CD14-positive monocyte (primary cell): ENCODE measurements at regions not wholly inside any gene's neighbourhood (a gene's known extent, or its start where the extent isn't known, plus 50 kb on each side); places are given as distances from the start of the nearest gene placed in this dataset.

Experiments
- DNase-seq, 3 donors: peaks; one replicate each; pipeline ENCODE4 v3.0.0-alpha.2; 2011 to 2022
- H2AFZ ChIP-seq: 2 replicates; pipeline ENCODE4 v1.6.0; 2012; ENCODE audit warnings: mild to moderate bottlenecking, low read depth, low read length, inconsistent platforms; ENCODE audit not compliant: insufficient read depth, poor library complexity, severe bottlenecking
- H3K27ac ChIP-seq, 2 donors: 1 replicate in 1 of 2; 2 replicates in 1 of 2; pipeline ENCODE4 v1.5.1; 2012 to 2013; ENCODE audit warnings: low read length in 2 of 2, control low read depth in 1 of 2, inconsistent platforms in 1 of 2, low read depth in 1 of 2, mild to moderate bottlenecking in 1 of 2
- H3K27me3 ChIP-seq, 2 donors: one replicate each; pipeline versions ENCODE4 v1.6.0 to v1.6.1; 2011 to 2013; ENCODE audit warnings: low read length in 2 of 2; ENCODE audit not compliant: control insufficient read depth in 2 of 2, insufficient read depth in 2 of 2
- H3K36me3 ChIP-seq, 2 donors: replicated peaks in 1 of 2; 1 replicate in 1 of 2; 2 replicates in 1 of 2; pipeline versions ENCODE4 v1.5.1 to v1.6.1; 2012 to 2013; ENCODE audit warnings: low read length in 2 of 2, control low read depth in 1 of 2, inconsistent platforms in 1 of 2, mild to moderate bottlenecking in 1 of 2; ENCODE audit not compliant: insufficient read depth in 2 of 2, control insufficient read depth in 1 of 2
- H3K4me1 ChIP-seq, 2 donors: 1 replicate in 1 of 2; 2 replicates in 1 of 2; pipeline versions ENCODE4 v1.5.1 to v1.6.1; 2012 to 2013; ENCODE audit warnings: low read length in 2 of 2, control low read depth in 1 of 2, inconsistent platforms in 1 of 2, mild to moderate bottlenecking in 1 of 2, moderate library complexity in 1 of 2; ENCODE audit not compliant: insufficient read depth in 2 of 2, control insufficient read depth in 1 of 2
- H3K4me2 ChIP-seq: replicated peaks from 2 replicates; pipeline ENCODE3; 2012; ENCODE audit warnings: low read length, moderate library complexity, mild to moderate bottlenecking; ENCODE audit not compliant: poor library complexity, severe bottlenecking; ENCODE audit errors: extremely low read depth
- H3K4me3 ChIP-seq, 3 experiments: fragments of 200-600 bp in 1 of 3; sonication (generic) in 1 of 3; replicated peaks in 1 of 3; 1 replicate in 2 of 3; 2 replicates in 1 of 3; pipeline ENCODE4 v1.5.1; 2011 to 2013; ENCODE audit warnings: low read length in 3 of 3, mild to moderate bottlenecking in 3 of 3, control low read depth in 2 of 3, low read depth in 2 of 3, inconsistent platforms in 1 of 3, moderate library complexity in 1 of 3
- H3K79me2 ChIP-seq: 2 replicates; pipeline ENCODE4 v1.6.0; 2012; ENCODE audit warnings: mild to moderate bottlenecking, control low read depth, inconsistent platforms, low read length, moderate library complexity; ENCODE audit not compliant: insufficient read depth
- H3K9ac ChIP-seq: 2 replicates; pipeline ENCODE4 v1.6.0; 2017; ENCODE audit warnings: low read length, mild to moderate bottlenecking; ENCODE audit not compliant: insufficient read depth, poor library complexity, severe bottlenecking
- H3K9me3 ChIP-seq, 2 donors: replicated peaks in 1 of 2; 1 replicate in 1 of 2; 2 replicates in 1 of 2; pipeline versions ENCODE4 v1.5.1 to v1.6.1; 2012 to 2013; ENCODE audit warnings: low read length in 2 of 2, control low read depth in 1 of 2; ENCODE audit not compliant: control insufficient read depth in 1 of 2, insufficient read depth in 1 of 2
- H4K20me1 ChIP-seq: 2 replicates; pipeline ENCODE4 v1.6.0; 2012; ENCODE audit warnings: mild to moderate bottlenecking, low read length, control low read depth, moderate library complexity; ENCODE audit not compliant: insufficient read depth
- H3K27ac Mint-ChIP-seq, 7 donors: one replicate each; pipeline ENCODE4 v1.8.0; 2020; ENCODE audit warnings: mild to moderate bottlenecking in 7 of 7, mixed read lengths in 7 of 7, moderate library complexity in 6 of 7, inconsistent platforms in 2 of 7
- H3K27me3 Mint-ChIP-seq, 3 donors: one replicate each; pipeline ENCODE4 v1.8.0; 2021 to 2022; ENCODE audit warnings: low read depth in 3 of 3, mild to moderate bottlenecking in 3 of 3, mixed read lengths in 3 of 3, moderate library complexity in 3 of 3, inconsistent platforms in 1 of 3
- H3K36me3 Mint-ChIP-seq, 2 donors: one replicate each; pipeline ENCODE4 v1.8.0; 2020; ENCODE audit warnings: mixed read lengths in 2 of 2, inconsistent platforms in 1 of 2, mild to moderate bottlenecking in 1 of 2
- H3K4me1 Mint-ChIP-seq: one replicate; pipeline ENCODE4 v1.8.0; 2020; ENCODE audit warnings: mild to moderate bottlenecking, mixed read lengths
- H3K4me3 Mint-ChIP-seq, 2 donors: one replicate each; pipeline ENCODE4 v1.8.0; 2020; ENCODE audit warnings: mild to moderate bottlenecking in 2 of 2, mixed read lengths in 2 of 2, moderate library complexity in 1 of 2
- H3K9me3 Mint-ChIP-seq, 7 donors: one replicate each; pipeline ENCODE4 v1.8.0; 2020 to 2022; ENCODE audit warnings: mixed read lengths in 7 of 7, mild to moderate bottlenecking in 6 of 7, moderate library complexity in 6 of 7, inconsistent platforms in 2 of 7
- WGBS: methylation state at CpG from one replicate; pipeline ENCODE4 v1.1.5; 2013; ENCODE audit warnings: missing lambda C conversion rate; ENCODE audit not compliant: insufficient coverage; 5-methylcytosine and 5-hydroxymethylcytosine counted together
- intact Hi-C, 2 donors: fragments of 100-400 bp; cut with micrococcal nuclease; formaldehyde crosslinking; loops; one replicate each; pipeline versions ENCODE4 v1.15.0 to v1.15.1; 2023
- TF ChIP-seq, protein P1 (sequence below): fragments of 200-600 bp; IDR thresholded peaks from one replicate; pipeline ENCODE4 v1.8.0; 2022; ENCODE audit warnings: antibody characterized with exemption, mild to moderate bottlenecking

DNA sequence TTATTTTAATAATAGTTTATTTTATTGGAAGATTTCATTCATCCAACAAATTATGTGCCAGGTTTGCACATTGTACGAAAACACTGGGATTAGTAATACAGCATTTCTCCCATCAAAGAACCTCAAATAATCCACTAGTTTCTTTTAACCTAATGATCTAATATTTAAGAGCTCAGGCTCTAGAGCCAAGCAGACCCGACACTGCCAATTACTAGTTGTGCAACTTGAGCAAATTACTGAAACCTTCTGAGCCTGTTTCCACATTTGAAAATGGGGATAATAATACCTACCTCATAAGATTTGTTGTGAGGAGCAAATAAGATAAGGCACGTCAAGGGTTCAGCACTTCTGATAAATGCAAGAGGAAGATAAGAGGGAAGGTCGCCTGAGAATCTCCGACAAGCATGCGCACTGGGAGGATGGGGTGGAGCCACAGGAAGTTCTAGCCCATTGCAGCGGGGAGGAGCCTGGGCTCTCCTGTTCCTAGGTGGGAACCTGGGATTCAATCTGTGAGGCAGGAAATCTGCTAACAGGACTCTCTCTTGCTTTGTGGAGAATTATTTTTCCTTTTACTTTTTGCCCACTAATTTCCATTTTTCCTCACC lies 141.5 kb upstream of the SMAD1 start:
- Histone ChIP-seq H3K27ac (no peak overlapping the region), H3K36me3 (no peaks in the 10 kb centered on the region), H3K4me2 (no peak overlapping the region), H2AFZ (no peak overlapping the region), H3K79me2 (no peaks in the 10 kb centered on the region), H3K27me3 (no peaks in the 10 kb centered on the region), H3K9ac (no peak overlapping the region), H3K4me3 (no peak overlapping the region), H3K9me3 (no peaks in the 10 kb centered on the region), H4K20me1 (no peaks in the 10 kb centered on the region), H3K4me1 (no peaks in the 10 kb centered on the region)
- Mint-ChIP-seq H3K36me3 (no peaks in the 10 kb centered on the region), H3K27me3 (no peaks in the 10 kb centered on the region), H3K4me3 (no peak overlapping the region), H3K4me1 (no peaks in the 10 kb centered on the region), H3K27ac (no peak overlapping the region), H3K9me3 (peaks cover 0 to 6% (median 2%) of the 10 kb centered on the region in 7 donors)
- 94% methylated on average over 4 of the region's 7 CpGs for WGBS
- TF ChIP-seq, protein P1, sequence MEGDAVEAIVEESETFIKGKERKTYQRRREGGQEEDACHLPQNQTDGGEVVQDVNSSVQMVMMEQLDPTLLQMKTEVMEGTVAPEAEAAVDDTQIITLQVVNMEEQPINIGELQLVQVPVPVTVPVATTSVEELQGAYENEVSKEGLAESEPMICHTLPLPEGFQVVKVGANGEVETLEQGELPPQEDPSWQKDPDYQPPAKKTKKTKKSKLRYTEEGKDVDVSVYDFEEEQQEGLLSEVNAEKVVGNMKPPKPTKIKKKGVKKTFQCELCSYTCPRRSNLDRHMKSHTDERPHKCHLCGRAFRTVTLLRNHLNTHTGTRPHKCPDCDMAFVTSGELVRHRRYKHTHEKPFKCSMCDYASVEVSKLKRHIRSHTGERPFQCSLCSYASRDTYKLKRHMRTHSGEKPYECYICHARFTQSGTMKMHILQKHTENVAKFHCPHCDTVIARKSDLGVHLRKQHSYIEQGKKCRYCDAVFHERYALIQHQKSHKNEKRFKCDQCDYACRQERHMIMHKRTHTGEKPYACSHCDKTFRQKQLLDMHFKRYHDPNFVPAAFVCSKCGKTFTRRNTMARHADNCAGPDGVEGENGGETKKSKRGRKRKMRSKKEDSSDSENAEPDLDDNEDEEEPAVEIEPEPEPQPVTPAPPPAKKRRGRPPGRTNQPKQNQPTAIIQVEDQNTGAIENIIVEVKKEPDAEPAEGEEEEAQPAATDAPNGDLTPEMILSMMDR: no peak
- no peak for DNase-seq
- intact Hi-C loops: no loop called here

DNA sequence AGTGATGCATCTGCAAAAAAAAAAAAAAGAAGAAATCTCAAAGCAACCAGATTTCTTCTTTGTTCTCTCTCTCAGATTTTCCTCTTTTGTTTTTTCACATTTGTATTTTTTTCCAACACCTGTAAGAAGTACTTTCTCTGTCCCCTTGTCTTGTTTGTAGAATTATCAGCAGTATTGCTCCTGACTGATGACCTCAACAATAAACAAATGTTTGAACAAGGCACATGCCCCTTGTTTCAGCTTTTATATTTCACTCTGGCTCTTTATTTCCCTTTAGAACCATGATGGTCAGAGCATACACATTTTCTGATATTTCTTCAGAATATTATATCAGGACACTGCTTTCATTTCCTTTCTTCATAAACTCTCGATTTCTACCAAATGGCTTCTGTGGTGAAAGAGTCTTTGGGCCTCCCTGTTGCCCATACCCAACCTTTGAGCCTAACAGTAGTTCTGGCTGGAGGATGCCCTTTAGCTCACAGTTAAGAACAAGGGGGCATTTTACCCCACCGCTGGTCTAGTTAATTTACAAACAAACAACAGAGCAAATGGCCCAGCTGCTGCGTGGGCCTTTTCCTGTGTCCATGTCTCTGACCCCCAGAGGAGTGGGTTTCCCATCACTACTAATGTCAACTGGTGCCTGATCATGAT lies 142.5 kb upstream of the SMAD1 start:
- H2AFZ ChIP-seq: no peak overlapping the region
- no peaks in the 10 kb centered on the region for H3K4me1 Mint-ChIP-seq
- H3K27ac ChIP-seq: no peak overlapping the region
- H3K4me3 ChIP-seq: no peak overlapping the region
- H3K4me3 Mint-ChIP-seq: no peak overlapping the region
- no peaks in the 10 kb centered on the region for H3K9me3 ChIP-seq
- H3K4me1 ChIP-seq: no peaks in the 10 kb centered on the region
- no peaks in the 10 kb centered on the region for H3K79me2 ChIP-seq
- TF ChIP-seq, protein P1: no peak
- H3K9ac ChIP-seq: no peak overlapping the region
- peaks cover 0 to 4% (median 1%) of the 10 kb centered on the region in 7 donors for H3K9me3 Mint-ChIP-seq
- H3K4me2 ChIP-seq: no peak overlapping the region
- DNase-seq: no peak
- no peaks in the 10 kb centered on the region for H3K36me3 Mint-ChIP-seq
- intact Hi-C loops: no loop called here
- H4K20me1 ChIP-seq: no peaks in the 10 kb centered on the region
- no peaks in the 10 kb centered on the region for H3K27me3 ChIP-seq
- no peak overlapping the region for H3K27ac Mint-ChIP-seq
- no peaks in the 10 kb centered on the region for H3K36me3 ChIP-seq
- H3K27me3 Mint-ChIP-seq: no peaks in the 10 kb centered on the region
- 100% methylated on average over 1 of the region's 3 CpGs for WGBS
